Stimulated activated CD4-positive, alpha-beta T cell treated with anti-CD3 and anti-CD28 coated beads, Interleukin-4, amount 100 ng/mL, for 24 hours (primary cell): ENCODE measurements at regions not wholly inside any gene's neighbourhood (a gene's known extent, or its start where the extent isn't known, plus 50 kb on each side); places are given as distances from the start of the nearest gene placed in this dataset.
"Not testable (repeated sequence)": the region's sequence is repeated elsewhere in the genome, so short reads cannot be mapped to it uniquely, and the experiment has no call there.

Experiments
- DNase-seq: peaks from one replicate; pipeline ENCODE4 v3.0.0-alpha.2; 2020

- no peak for DNase-seq
These were observed 363.4 kb upstream of the BOD1L1 start for GRCh38 chr4:13990596-13991589.

- no peak for DNase-seq
These were observed 364.5 kb upstream of the BOD1L1 start for GRCh38 chr4:13992041-13992440.

GRCh38 chr4:13992975-13993520 is 365.5 kb upstream of the BOD1L1 start:
- DNase-seq = no peak

GRCh38 chr4:13994016-13994415 is 366.5 kb upstream of the BOD1L1 start:
- DNase-seq = no peak

DNA sequence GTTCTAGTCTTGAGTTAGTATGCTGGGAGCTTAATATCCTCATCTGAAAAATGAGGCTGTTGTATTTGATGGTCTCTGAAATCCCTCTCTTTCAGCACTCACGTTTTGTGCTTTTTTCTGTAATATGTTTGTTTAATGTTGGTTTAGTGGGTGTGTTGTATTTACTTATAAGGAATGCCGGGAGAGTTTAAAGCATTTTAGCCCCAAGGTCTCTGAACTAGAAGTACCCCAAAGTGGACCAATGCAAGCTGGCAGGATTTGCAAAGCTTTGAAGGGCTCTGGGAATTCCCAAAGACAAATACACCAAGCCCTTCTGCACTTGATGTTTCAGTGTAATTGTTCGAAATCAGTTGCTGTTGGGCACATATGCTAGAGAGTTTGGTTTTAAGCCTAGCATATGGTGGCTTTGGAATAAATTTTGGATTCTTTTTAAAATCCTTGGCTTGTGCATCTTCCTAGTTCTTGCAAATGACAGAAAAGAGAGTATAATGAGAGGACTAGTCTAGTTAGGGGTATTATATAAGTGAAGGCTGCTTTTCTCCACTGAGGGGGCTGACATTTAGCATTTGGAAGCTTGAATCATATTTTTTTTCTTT is 371.4 kb upstream of the BOD1L1 start:
- DNase-seq = no peak

- no peak for DNase-seq
These were observed 372.7 kb upstream of the BOD1L1 start for GRCh38 chr4:14000091-14000814.

GRCh38 chr4:14002331-14002730 is 374.8 kb upstream of the BOD1L1 start:
- DNase-seq = not testable (repeated sequence)

DNA sequence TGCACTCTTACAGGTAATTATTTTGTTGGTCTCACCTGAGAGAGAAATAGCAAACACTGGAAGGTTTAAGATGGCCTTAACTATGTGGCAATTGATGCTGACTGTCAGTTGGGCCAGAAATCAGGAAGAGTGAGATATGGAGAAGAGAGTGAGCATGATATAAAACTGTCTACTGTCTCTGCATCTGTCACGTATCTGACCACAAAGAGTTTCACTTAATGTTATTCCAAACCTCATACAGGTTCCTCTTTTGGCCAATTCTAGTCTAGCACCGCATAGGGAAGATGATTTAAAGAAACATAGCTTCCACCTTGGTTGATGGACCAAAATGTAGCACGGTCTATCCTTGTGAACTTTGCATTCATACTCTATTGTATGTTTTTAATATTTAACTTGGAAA is 381.0 kb upstream of the BOD1L1 start:
- no peak for DNase-seq

DNA sequence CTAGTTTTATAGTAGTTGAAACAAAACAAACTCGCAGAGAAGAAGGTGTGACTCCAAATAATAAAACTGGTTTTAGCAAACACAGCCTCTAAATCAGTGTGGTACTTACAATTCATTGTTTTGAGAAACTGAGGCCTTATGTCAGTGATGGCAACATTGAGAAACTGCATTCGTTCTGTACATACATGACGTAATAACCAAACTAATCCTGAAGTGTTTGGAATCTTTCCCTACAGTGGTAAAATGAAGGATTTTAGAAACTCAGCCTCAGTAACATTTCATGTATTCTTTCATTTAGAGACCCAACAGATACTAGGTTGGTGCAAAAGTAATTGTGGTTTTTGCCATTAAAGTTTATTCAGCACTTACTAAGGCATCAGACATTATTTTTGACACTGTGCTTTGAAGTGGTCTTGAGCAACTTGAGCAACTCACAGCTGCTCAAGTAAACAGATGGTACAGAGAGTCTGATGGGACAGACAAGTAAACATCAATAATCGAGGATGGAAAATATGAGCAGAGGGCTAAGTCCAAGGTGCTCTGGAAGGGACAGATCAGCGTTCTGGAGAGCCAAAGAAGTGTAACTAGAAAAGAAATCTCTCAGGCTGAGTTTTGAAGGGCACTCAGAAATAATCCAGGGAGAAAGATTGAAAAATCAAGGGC is 390.8 kb upstream of the BOD1L1 start:
- no peak for DNase-seq

GRCh38 chr4:14022456-14022855 is 394.9 kb upstream of the BOD1L1 start:
- DNase-seq = no peak

GRCh38 chr4:14023036-14023435 is 395.5 kb upstream of the BOD1L1 start:
- DNase-seq = no peak

GRCh38 chr4:14023896-14024295 is 396.4 kb upstream of the BOD1L1 start:
- DNase-seq = no peak

DNA sequence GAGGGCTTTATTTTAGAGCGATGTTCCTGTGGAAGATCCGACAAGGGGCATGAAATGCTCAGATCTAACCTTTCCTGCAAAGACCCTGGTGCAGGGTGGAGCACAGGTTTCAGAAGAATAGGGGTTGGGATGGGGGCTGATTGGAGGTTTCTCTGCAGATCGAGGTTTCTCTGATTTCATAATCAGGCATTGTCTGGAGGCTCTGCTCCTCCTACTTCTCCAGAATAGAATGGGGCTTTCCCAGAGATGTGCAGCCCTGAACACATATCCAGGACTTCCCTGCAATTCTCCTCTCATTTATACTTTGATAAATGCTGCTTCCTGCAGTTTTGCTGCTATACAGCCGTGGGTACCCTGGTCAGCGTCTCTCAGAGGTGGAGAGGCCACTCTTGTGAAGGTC is 397.6 kb upstream of the BOD1L1 start:
- DNase-seq = no peak

GRCh38 chr4:14025891-14026290 is 398.4 kb upstream of the BOD1L1 start:
- no peak for DNase-seq

GRCh38 chr4:14028862-14029261 is 401.3 kb upstream of the BOD1L1 start:
- no peak for DNase-seq

DNA sequence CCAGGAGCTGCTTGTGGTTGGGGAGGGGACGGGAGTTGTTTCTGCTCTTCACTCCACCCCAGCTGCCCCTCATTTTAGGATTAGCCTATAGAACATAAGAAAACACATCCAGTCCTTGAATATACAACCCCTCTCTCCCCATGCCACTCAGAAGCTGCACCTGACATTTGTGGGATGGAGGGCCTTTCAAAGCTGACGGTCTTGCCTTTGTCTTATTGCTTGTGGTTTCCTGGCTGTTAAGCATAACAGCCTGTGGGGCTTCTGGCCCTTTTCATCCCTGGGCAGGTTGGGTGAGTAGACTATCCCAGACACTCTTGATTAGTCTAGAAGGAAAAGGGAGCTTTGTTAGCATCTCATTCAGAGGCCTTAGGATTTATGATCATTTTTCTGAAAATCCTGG is 407.6 kb upstream of the BOD1L1 start:
- no peak for DNase-seq

DNA sequence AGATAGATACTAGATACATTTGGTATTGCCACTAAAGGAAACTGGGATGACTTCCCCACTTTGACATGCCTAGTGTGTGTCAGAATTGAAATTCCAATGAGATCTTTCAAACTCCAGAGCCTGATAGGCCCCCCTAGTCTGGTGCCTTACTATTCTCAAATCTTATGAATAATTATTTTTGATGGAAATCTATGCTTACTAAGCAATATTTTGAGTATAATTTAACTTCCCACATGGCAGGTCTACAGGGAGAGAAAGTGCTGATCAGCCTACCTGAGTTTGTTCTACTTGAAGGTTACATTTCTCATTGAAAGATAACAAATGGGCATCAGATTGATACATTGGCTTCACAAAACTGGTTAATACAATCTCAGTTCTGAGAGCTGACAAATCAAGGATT is 415.7 kb upstream of the BOD1L1 start:
- DNase-seq = no peak

DNA sequence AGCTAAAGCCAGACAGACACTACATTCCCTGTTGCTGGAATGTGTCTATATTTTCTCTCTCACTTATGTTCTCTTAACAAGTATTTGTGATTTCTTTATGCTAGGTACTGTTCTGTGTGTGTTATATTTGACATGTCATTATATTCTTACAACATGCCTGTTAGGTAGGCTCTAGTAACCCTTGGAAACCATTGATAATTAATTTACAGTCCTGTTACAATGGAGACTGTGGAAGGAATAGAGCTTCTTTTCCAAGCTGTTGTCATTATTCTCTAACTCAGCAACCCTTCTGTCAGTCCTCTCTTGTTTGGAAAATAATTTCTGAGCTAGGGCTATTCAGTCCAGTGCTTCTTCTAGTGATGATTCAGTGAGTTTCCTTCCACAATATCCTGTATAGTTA is 419.1 kb upstream of the BOD1L1 start:
- no peak for DNase-seq

- DNase-seq = no peak
These were observed 420.3 kb upstream of the BOD1L1 start for GRCh38 chr4:14047840-14048239.

GRCh38 chr4:14049946-14050345 is 422.4 kb upstream of the BOD1L1 start:
- DNase-seq = no peak

DNA sequence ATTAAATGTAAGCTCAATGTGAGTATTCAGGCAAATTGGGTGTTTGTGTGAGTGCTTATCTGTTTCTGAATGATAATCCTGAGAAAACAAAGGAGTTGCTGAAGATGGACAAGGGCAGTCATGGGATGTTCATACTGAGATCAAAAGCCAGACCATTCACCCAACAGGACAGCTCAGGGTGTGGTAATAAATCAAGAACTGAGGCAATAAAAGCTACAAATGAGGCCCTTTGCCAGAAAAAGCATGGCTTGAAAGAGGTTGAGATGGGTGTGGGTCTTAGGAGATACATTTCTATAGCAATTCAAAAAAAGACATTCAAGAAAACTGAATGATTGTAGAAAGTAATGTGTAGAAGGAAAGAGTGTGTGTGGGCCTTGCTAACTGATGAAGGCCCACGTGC is 425.8 kb upstream of the BOD1L1 start:
- no peak for DNase-seq

DNA sequence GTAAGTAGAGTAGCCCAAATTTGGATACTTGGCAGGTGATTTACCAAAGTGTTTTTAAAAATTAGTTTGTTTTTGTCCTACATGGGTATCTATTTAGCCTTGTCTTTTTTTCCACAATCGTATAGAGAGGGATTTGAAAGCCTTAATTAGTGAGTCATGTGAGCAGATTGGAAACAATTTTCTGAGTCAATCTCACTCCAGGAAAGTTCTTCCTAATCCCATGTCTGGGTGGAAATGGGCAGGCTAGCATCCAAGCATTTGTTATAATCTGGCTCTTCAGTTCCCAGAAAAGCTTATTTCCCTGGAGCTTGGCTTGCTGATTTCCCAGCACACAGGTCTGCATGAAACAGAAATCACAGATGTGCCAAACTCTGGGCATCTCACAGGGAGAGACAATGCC is 426.9 kb upstream of the BOD1L1 start:
- DNase-seq = no peak

DNA sequence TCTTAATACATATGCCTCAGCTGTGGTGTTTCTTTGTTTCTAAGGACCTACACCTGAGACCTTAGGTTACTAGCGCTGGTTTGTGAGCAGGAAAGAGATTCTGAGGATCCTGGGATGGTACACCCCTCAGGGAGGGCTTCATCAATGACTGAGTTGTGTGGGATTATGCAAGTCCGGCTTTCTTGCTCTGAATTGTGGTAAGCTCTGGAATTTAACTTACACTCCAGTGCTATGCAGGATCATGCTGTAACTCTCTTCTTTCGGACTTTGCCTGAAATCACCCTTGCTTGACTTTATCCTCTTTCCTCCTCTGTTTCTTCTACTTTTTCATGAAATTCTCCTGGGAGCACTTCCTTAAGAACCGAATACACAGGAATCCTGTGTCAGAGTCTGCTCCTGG is 431.5 kb upstream of the BOD1L1 start:
- no peak for DNase-seq
